ENCODE measurements at regions not wholly inside any gene's neighbourhood (a gene's known extent, or its start where the extent isn't known, plus 50 kb on each side); places are given as distances from the start of the nearest gene placed in this dataset.

GRCh38 chr7:19202599-19202998 lies 57.4 kb upstream of the FERD3L start:
- no peak overlapping the region for H3K27ac Mint-ChIP-seq (ENCODE audit: unreplicated experiment)
- H3K4me1 Mint-ChIP-seq (ENCODE audit: low read depth, unreplicated experiment), result peaks cover 7% of the 10 kb centered on the region
- CTCF ChIA-PET, result no interaction called here
- TF ChIP-seq CTCF (IDR thresholded peaks at IDR 0.05; ENCODE audit: unreplicated experiment), result no peak
- BruUV-seq (replicated peaks), result no TSS peak
- no peak for DNase-seq
- H3K4me3 Mint-ChIP-seq (ENCODE audit: low read depth, unreplicated experiment), result no peak overlapping the region
- H3K9me3 Mint-ChIP-seq (ENCODE audit: low read depth, unreplicated experiment), result no peaks in the 10 kb centered on the region
- no peaks in the 10 kb centered on the region for H3K36me3 Mint-ChIP-seq (ENCODE audit: insufficient read depth, unreplicated experiment)
- intact Hi-C loops (cut with micrococcal nuclease; ENCODE audit: unreplicated experiment), result no loop called here
- no peaks in the 10 kb centered on the region for H3K27me3 Mint-ChIP-seq (ENCODE audit: unreplicated experiment)
